Neuronal stem cell (in vitro differentiated cells): ENCODE measurements at regions not wholly inside any gene's neighbourhood (a gene's known extent, or its start where the extent isn't known, plus 50 kb on each side); places are given as distances from the start of the nearest gene placed in this dataset.

Source experiments
- DNase-seq: peaks from one replicate; pipeline ENCODE4 v3.0.0-alpha.2; 2013; ENCODE audit warnings: low spot score
- H2AFZ ChIP-seq: one replicate; pipeline ENCODE4 v1.6.1; 2013; ENCODE audit warnings: mild to moderate bottlenecking, low read length, inconsistent platforms
- H2AK5ac ChIP-seq: 2 replicates; pipeline ENCODE4 v1.6.1; 2013; ENCODE audit warnings: low read depth, mild to moderate bottlenecking, inconsistent platforms, low read length, moderate library complexity, mixed read lengths
- H2BK120ac ChIP-seq: 2 replicates; pipeline ENCODE4 v1.6.1; 2013; ENCODE audit warnings: low read depth, mild to moderate bottlenecking, inconsistent platforms, low read length, moderate library complexity, mixed read lengths
- H2BK12ac ChIP-seq: one replicate; pipeline ENCODE4 v1.6.1; 2013; ENCODE audit warnings: low read length, inconsistent platforms
- H2BK15ac ChIP-seq: 2 replicates; pipeline ENCODE4 v1.6.1; 2013; ENCODE audit warnings: mild to moderate bottlenecking, low read length, inconsistent platforms, mixed read lengths
- H2BK5ac ChIP-seq: one replicate; pipeline ENCODE4 v1.6.1; 2013; ENCODE audit warnings: inconsistent platforms, mild to moderate bottlenecking, low read length, moderate library complexity
- H3K14ac ChIP-seq: one replicate; pipeline ENCODE4 v1.6.1; 2013; ENCODE audit warnings: low read length, inconsistent platforms
- H3K18ac ChIP-seq: 2 replicates; pipeline ENCODE4 v1.6.1; 2013; ENCODE audit warnings: low read length, inconsistent platforms
- H3K23ac ChIP-seq: 2 replicates; pipeline ENCODE4 v1.6.1; 2013; ENCODE audit warnings: low read depth, mild to moderate bottlenecking, mixed read lengths, low read length, inconsistent platforms; ENCODE audit not compliant: poor library complexity
- H3K27ac ChIP-seq: replicated peaks from 3 replicates; pipeline ENCODE4 v1.5.1; 2013; ENCODE audit warnings: low read length, inconsistent platforms
- H3K27me3 ChIP-seq, 3 experiments: 2 replicates each; pipeline ENCODE4 v1.6.1; 2013; ENCODE audit warnings: low read length in 3 of 3, mild to moderate bottlenecking in 2 of 3, inconsistent platforms in 1 of 3, low read depth in 1 of 3, mixed read lengths in 1 of 3, moderate library complexity in 1 of 3; ENCODE audit not compliant: control insufficient read depth in 3 of 3, insufficient read depth in 3 of 3
- H3K36me3 ChIP-seq, 2 donors: replicated peaks in 1 of 2; 2 replicates each; pipeline ENCODE4 v1.6.1; 2013; ENCODE audit warnings: low read length in 2 of 2; ENCODE audit not compliant: control insufficient read depth in 2 of 2, insufficient read depth in 2 of 2
- H3K4ac ChIP-seq: 2 replicates; pipeline ENCODE4 v1.6.1; 2013; ENCODE audit warnings: inconsistent platforms, mild to moderate bottlenecking, low read length, moderate library complexity
- H3K4me1 ChIP-seq, 2 donors: 1 replicate in 1 of 2; 2 replicates in 1 of 2; pipeline ENCODE4 v1.6.1; 2013; ENCODE audit warnings: low read length in 2 of 2, low read depth in 1 of 2; ENCODE audit not compliant: control insufficient read depth in 2 of 2, insufficient read depth in 1 of 2
- H3K4me2 ChIP-seq: one replicate; pipeline ENCODE4 v1.6.1; 2013; ENCODE audit warnings: mild to moderate bottlenecking, low read length, inconsistent platforms; ENCODE audit not compliant: insufficient read depth, poor library complexity, severe bottlenecking
- H3K4me3 ChIP-seq, 2 donors: 2 replicates each; pipeline ENCODE4 v1.5.1; 2013; ENCODE audit warnings: low read length in 2 of 2, mild to moderate bottlenecking in 2 of 2, inconsistent platforms in 1 of 2, moderate library complexity in 1 of 2
- H3K79me1 ChIP-seq: one replicate; pipeline ENCODE4 v1.6.1; 2013; ENCODE audit warnings: low read depth, mild to moderate bottlenecking, inconsistent platforms, low read length, moderate library complexity
- H3K9ac ChIP-seq: one replicate; pipeline ENCODE4 v1.6.1; 2013; ENCODE audit warnings: mild to moderate bottlenecking, low read depth, low read length, inconsistent platforms; ENCODE audit not compliant: poor library complexity
- H3K9me3 ChIP-seq, 2 donors: replicated peaks in 1 of 2; 2 replicates each; pipeline versions ENCODE3 to v1.6.1; 2013; ENCODE audit warnings: low read length in 2 of 2, mild to moderate bottlenecking in 2 of 2, inconsistent platforms in 1 of 2, low read depth in 1 of 2, mixed read lengths in 1 of 2, moderate library complexity in 1 of 2; ENCODE audit not compliant: control insufficient read depth in 2 of 2, insufficient read depth in 1 of 2
- H4K8ac ChIP-seq: one replicate; pipeline ENCODE4 v1.6.1; 2013; ENCODE audit warnings: low read depth, mild to moderate bottlenecking, inconsistent platforms, low read length, moderate library complexity
- H4K91ac ChIP-seq: one replicate; pipeline ENCODE4 v1.6.1; 2013; ENCODE audit warnings: low read length, low read depth, mild to moderate bottlenecking, inconsistent platforms; ENCODE audit not compliant: poor library complexity
- WGBS, 2 donors: extraction: QIAGEN DNeasy Blood & Tissue Kit; methylation state at CpG; one replicate each; pipeline ENCODE4 v1.1.7; 2013; ENCODE audit warnings: missing lambda C conversion rate in 2 of 2, mixed read lengths in 1 of 2; ENCODE audit not compliant: insufficient read length in 2 of 2, insufficient replicate concordance in 1 of 2; ENCODE audit errors: extremely low coverage in 2 of 2; 5-methylcytosine and 5-hydroxymethylcytosine counted together

DNA sequence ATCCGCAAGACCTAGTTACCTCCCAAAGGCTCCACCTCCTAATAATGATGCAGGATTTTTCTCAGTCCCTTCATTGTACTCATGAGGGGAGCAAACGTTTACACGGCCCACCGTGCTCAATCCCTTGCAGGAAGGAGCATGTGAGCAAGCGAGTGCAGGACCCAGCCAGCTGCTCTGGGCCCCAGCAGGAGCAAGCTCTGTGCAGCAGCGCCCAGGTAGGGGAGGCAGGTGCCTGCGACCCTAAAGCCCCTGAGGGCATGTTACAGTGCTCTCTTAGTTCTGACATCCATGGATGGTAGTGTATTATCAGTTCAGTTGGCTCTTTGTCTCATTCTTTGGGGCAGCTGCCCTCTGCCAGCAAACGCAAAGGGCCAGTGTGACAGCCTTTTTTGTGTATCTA lies 143.4 kb downstream of the TBXT start:
- H2BK120ac ChIP-seq, result no peak overlapping the region
- H3K23ac ChIP-seq, result peak overlapping the region; percentile 39
- no peaks in the 10 kb centered on the region for H3K4me1 ChIP-seq
- H3K36me3 ChIP-seq, result no peaks in the 10 kb centered on the region
- no peak overlapping the region for H3K14ac ChIP-seq
- peak overlapping the region; percentile 9 for H4K91ac ChIP-seq
- no peak overlapping the region for H3K27ac ChIP-seq
- H3K4me2 ChIP-seq, result no peak overlapping the region
- no peak overlapping the region for H2AFZ ChIP-seq
- no peak overlapping the region for H4K8ac ChIP-seq
- H3K4me3 ChIP-seq, result no peak overlapping the region
- no CpG with 5 or more reads among the region's 8 CpGs for WGBS, 2 donors
- H3K27me3 ChIP-seq, result no peaks in the 10 kb centered on the region
- no peak overlapping the region for H2BK12ac ChIP-seq
- no peak overlapping the region for H3K9ac ChIP-seq
- H3K18ac ChIP-seq, result no peak overlapping the region
- no peak overlapping the region for H2AK5ac ChIP-seq
- no peaks in the 10 kb centered on the region for H3K9me3 ChIP-seq
- no peak for DNase-seq
- no peak overlapping the region for H3K4ac ChIP-seq
- no peaks in the 10 kb centered on the region for H3K79me1 ChIP-seq
- no peak overlapping the region for H2BK5ac ChIP-seq
- H2BK15ac ChIP-seq, result no peak overlapping the region

DNA sequence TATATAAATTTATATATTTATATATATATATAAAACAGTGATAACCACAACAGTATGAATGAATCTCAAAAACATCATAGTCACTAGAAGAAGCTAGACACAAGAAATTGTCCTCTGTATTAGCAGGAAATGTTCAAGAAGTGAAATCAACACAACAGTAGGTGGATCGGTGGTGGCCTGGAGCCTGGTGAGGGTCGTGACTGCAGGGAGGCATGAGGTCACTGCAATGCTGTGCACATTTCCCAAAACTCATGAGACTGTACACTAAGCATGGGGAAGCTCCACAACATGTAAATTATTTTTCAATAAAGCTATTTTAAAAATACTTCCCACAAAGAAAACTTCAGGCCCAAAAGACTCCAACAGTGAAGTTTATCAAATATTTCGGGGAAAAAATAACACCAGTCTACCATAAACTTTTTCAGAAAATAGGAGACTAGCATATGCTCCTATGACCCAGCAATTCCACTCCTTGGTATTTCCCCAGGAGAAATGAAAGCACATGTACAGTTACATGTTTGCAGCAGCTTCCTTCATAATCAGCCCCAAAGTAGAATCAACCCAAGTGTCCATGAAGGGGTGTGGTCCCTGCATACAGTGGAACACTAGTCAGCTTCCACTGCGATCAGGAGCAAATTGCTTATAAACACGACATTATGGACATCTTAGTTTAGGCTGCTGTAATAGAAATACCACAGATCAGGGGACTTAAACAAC lies 144.2 kb downstream of the TBXT start:
- Histone ChIP-seq H3K18ac (no peak overlapping the region), H3K9ac (no peak overlapping the region), H2AK5ac (no peak overlapping the region), H3K4me1 (no peaks in the 10 kb centered on the region), H3K23ac (no peak overlapping the region), H2BK15ac (no peak overlapping the region), H2AFZ (no peak overlapping the region), H2BK12ac (no peak overlapping the region), H3K79me1 (no peaks in the 10 kb centered on the region), H3K4me3 (no peak overlapping the region), H3K14ac (no peak overlapping the region), H2BK5ac (no peak overlapping the region), H4K91ac (no peak overlapping the region), H4K8ac (no peak overlapping the region), H3K27ac (no peak overlapping the region), H3K4me2 (no peak overlapping the region), H3K36me3 (no peaks in the 10 kb centered on the region), H3K4ac (no peak overlapping the region), H3K27me3 (no peaks in the 10 kb centered on the region), H2BK120ac (no peak overlapping the region), H3K9me3 (no peaks in the 10 kb centered on the region)
- DNase-seq, result no peak
- WGBS, 2 donors, result no CpG with 5 or more reads among the region's 5 CpGs

DNA sequence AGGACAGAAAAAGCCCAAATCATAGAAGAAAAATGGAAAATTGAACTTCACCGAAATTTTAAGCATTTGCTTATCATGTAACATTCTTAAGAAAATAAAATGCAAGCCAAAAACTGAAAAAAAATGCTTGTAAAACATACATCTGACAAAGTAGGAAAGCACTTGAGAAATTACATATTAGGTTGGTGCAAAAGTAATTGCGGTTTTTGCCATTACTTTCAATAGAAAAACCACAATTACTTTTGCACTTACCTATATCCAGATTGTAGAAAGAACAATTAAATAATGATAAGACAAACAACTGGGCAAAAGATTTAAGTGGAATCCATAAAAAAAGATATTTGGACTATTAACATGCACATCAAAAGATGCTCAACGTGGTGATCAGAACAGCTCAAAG lies 146.2 kb downstream of the TBXT start:
- H2AK5ac ChIP-seq, result no peak overlapping the region
- no peak overlapping the region for H4K91ac ChIP-seq
- no peaks in the 10 kb centered on the region for H3K79me1 ChIP-seq
- H3K27me3 ChIP-seq, result no peaks in the 10 kb centered on the region
- H3K4me3 ChIP-seq, result no peak overlapping the region
- no peak overlapping the region for H3K4me2 ChIP-seq
- H2BK120ac ChIP-seq, result no peak overlapping the region
- H3K9me3 ChIP-seq, result no peaks in the 10 kb centered on the region
- WGBS, 2 donors, result no CpG with 5 or more reads among the region's 3 CpGs
- H2BK5ac ChIP-seq, result no peak overlapping the region
- no peak for DNase-seq
- H3K4me1 ChIP-seq, result no peaks in the 10 kb centered on the region
- no peak overlapping the region for H3K9ac ChIP-seq
- H3K14ac ChIP-seq, result no peak overlapping the region
- no peaks in the 10 kb centered on the region for H3K36me3 ChIP-seq
- H2AFZ ChIP-seq, result no peak overlapping the region
- no peak overlapping the region for H2BK12ac ChIP-seq
- no peak overlapping the region for H3K27ac ChIP-seq
- H4K8ac ChIP-seq, result no peak overlapping the region
- H3K4ac ChIP-seq, result no peak overlapping the region
- no peak overlapping the region for H2BK15ac ChIP-seq
- no peak overlapping the region for H3K18ac ChIP-seq
- H3K23ac ChIP-seq, result no peak overlapping the region

DNA sequence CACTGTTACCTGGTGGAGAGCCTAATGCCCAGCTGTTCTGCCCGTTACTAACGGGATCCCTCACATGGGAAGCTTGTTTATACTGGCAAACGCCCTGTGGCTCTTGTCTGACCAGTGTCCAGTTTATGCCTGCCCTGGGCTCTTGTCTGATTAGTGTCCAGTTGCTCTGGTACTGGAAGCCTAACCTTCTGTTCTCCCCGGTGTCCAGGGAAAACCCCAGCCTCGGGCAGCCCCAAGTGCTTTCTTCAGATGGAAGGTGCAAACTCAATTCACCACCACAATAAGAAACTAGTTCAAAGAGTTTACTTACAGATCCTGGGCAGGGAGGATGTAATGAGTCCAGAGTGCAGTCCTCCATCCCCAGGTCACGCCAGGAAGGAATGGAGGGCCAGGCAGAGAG lies 148.4 kb downstream of the TBXT start:
- no peak overlapping the region for H3K4me2 ChIP-seq
- H3K9ac ChIP-seq, result no peak overlapping the region
- peaks cover 2 to 5% of the 10 kb centered on the region in 2 donors for H3K4me1 ChIP-seq
- no peak overlapping the region for H2BK12ac ChIP-seq
- no peak overlapping the region for H2BK5ac ChIP-seq
- H3K18ac ChIP-seq, result no peak overlapping the region
- peaks cover 0 to 2% of the 10 kb centered on the region in 2 donors for H3K9me3 ChIP-seq
- H4K8ac ChIP-seq, result no peak overlapping the region
- H3K27me3 ChIP-seq, result no peaks in the 10 kb centered on the region
- no peak overlapping the region for H2BK15ac ChIP-seq
- DNase-seq, result no peak
- H3K27ac ChIP-seq, result no peak overlapping the region
- H3K4me3 ChIP-seq, result no peak overlapping the region
- no peak overlapping the region for H2BK120ac ChIP-seq
- WGBS, 2 donors, result no CpG with 5 or more reads among the region's 6 CpGs
- H3K79me1 ChIP-seq, result no peaks in the 10 kb centered on the region
- no peaks in the 10 kb centered on the region for H3K36me3 ChIP-seq
- no peak overlapping the region for H2AK5ac ChIP-seq
- H2AFZ ChIP-seq, result no peak overlapping the region
- H4K91ac ChIP-seq, result no peak overlapping the region
- no peak overlapping the region for H3K4ac ChIP-seq
- H3K14ac ChIP-seq, result no peak overlapping the region
- no peak overlapping the region for H3K23ac ChIP-seq
